GM12891 (cell line): ENCODE measurements at regions not wholly inside any gene's neighbourhood (a gene's known extent, or its start where the extent isn't known, plus 50 kb on each side); places are given as distances from the start of the nearest gene placed in this dataset.

ENCODE experiments used
- PAX5 ChIP-seq: IDR thresholded peaks from 2 replicates; pipeline ENCODE4 v1.6.1; 2011; ENCODE audit warnings: low read length, moderate library complexity, mild to moderate bottlenecking; ENCODE audit not compliant: insufficient read depth, severe bottlenecking
- POLR2A ChIP-seq: IDR thresholded peaks from 2 replicates; pipeline ENCODE4 v1.6.1; 2011; ENCODE audit warnings: low read depth, low read length, control low read depth
- POLR2AphosphoS5 ChIP-seq: IDR thresholded peaks from 2 replicates; pipeline ENCODE4 v1.6.1; 2011; ENCODE audit warnings: low read depth, low read length, control low read depth
- POU2F2 ChIP-seq: IDR thresholded peaks from 2 replicates; pipeline ENCODE4 v1.6.1; 2011; ENCODE audit warnings: low read depth, mild to moderate bottlenecking, control low read depth, low read length, moderate library complexity
- SPI1 ChIP-seq: IDR thresholded peaks from 2 replicates; pipeline ENCODE4 v1.6.1; 2011; ENCODE audit warnings: low read depth, low read length, control low read depth
- TAF1 ChIP-seq: IDR thresholded peaks from 2 replicates; pipeline ENCODE4 v1.6.1; 2011; ENCODE audit warnings: low read depth, low read length, control low read depth

DNA sequence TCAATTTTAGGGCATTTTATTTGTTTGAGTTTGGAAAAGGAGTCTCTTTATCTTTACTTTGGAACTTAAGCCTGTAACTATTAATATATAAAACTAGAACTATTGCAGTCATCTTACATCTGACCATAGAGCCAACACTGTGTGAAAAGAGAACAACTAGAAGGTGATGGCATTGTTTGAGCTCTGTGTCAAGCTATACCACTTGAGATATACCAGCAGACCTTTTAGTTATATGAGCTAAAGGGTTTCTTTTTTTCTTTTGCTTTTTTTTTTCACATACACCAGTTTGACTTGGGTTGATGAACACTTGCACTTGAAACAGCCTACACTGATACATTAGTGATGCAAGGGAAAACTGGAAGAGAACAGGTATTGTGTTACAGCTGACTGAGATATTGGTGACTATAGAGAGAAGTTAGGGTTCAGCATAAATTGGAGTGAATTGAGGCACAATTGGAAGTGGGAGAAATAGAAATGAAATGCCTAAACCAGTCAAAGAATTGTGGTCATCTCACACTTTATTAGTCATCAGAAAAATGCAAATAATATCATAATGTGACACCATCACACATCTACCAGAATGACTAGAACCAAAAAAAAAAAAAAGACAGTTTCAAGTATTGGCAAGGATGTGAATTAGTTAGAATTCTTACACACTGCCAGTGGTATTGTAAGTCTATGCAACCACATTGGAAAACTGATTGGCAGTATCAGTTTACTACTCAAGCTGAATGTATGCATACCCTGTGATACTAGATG is 60.9 kb downstream of the ADRB2 start:
- no peak for TF ChIP-seq POLR2AphosphoS5
- no peak for TF ChIP-seq POLR2A
- no peak for TF ChIP-seq POU2F2
- no peak for TF ChIP-seq TAF1
- no peak for TF ChIP-seq SPI1
- no peak for TF ChIP-seq PAX5
